Urinary bladder (tissue), 3 donors: ENCODE measurements at regions not wholly inside any gene's neighbourhood (a gene's known extent, or its start where the extent isn't known, plus 50 kb on each side); places are given as distances from the start of the nearest gene placed in this dataset.

Experiments used
- DNase-seq: peaks from one replicate; pipeline ENCODE4 v3.0.0-alpha.2; 2015; ENCODE audit errors: extremely low spot score
- H3K27ac ChIP-seq: one replicate; pipeline ENCODE4 v1.5.1; 2013; ENCODE audit warnings: low read depth, mild to moderate bottlenecking, moderate library complexity
- H3K36me3 ChIP-seq: one replicate; pipeline ENCODE4 v1.6.1; 2013; ENCODE audit warnings: mild to moderate bottlenecking, moderate library complexity; ENCODE audit not compliant: insufficient read depth
- H3K4me1 ChIP-seq: one replicate; pipeline ENCODE4 v1.6.1; 2013; ENCODE audit warnings: mild to moderate bottlenecking, moderate library complexity; ENCODE audit not compliant: insufficient read depth
- H3K4me3 ChIP-seq: one replicate; pipeline ENCODE4 v1.5.1; 2013; ENCODE audit warnings: low read depth, low read length
- WGBS: extraction: QIAGEN DNeasy Blood & Tissue Kit; methylation state at CpG from one replicate; pipeline ENCODE4 v1.1.7; 2013; 5-methylcytosine and 5-hydroxymethylcytosine counted together
- donor health status: healthy with polysubstance abuse.
- donor health status: healthy.

- Histone ChIP-seq H3K4me3 (no peak overlapping the region), H3K4me1 (no peaks in the 10 kb centered on the region), H3K27ac (no peak overlapping the region), H3K36me3 (no peaks in the 10 kb centered on the region)
- DNase-seq = no peak
- WGBS = 46% methylated on average over 2 of the region's 2 CpGs
Observed at GRCh38 chr1:241413386-241413785, 56.4 kb upstream of the RGS7 start.

GRCh38 chr1:241412646-241413045 is 55.6 kb upstream of the RGS7 start:
- H3K36me3 ChIP-seq = no peaks in the 10 kb centered on the region
- H3K27ac ChIP-seq = no peak overlapping the region
- no peak overlapping the region for H3K4me3 ChIP-seq
- DNase-seq = no peak
- 88% methylated on average over 4 of the region's 4 CpGs for WGBS
- no peaks in the 10 kb centered on the region for H3K4me1 ChIP-seq

DNA sequence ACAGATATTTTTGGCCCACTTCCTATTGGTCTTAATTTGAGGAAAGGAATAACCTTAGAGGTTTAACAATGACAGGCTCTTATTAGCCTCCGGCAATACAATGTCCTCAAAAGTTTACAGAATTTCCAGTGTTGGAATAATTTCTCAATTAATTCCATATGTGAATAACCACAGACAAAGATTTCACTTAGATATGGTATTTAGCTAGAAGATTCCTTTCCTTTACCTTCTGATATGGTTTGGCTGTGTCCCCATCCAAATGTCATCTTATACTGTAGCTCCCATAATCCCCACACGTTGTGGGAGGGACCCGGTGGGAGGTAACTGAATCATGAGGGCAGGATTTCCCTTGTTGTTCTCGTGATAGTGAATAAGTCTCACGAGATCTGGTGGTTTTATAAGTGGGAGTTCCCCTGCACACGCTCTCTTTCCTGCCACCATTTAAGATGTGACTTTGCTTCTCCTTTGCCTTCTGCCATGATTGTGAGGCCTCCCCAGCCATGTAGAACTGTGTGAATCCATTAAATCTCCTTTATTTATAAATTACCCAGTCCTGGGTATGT is 54.9 kb upstream of the RGS7 start:
- H3K36me3 ChIP-seq = no peaks in the 10 kb centered on the region
- no peaks in the 10 kb centered on the region for H3K4me1 ChIP-seq
- H3K4me3 ChIP-seq = no peak overlapping the region
- DNase-seq = no peak
- 68% methylated on average over 6 of the region's 6 CpGs for WGBS
- no peak overlapping the region for H3K27ac ChIP-seq

DNA sequence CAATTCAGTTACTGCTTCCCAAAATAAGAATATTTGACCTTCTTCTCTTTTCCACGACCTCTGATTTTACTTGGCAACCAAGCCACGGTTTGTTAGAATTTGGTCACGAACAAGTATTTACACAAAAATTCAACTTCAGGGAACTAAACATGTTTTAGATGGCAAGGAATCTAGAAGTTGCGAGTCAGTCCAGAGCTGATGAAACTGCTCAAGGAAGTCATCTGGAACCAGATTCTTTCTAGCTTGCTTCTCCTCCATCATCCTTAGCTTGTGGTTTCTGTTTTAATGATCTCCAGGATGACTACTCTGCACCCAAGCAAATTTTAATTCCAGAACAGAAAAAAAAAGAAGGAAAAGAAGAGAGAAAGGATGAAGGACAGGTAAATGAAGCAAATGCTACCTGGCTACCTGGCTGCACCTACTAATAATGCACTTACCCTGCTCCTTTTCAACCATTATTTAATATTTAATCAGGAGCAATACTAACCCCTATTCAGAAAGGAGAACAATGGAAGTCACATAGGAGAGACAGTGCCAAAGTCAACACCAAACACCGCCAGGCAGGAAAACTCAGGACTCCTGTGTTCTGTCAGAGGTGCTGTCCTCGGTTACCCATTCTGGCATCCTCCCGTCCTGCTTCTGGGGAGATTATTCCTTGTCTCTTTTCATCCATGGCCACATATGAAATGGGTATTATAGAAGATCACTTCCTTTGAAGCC is 54.2 kb upstream of the RGS7 start:
- DNase-seq = no peak
- H3K36me3 ChIP-seq = no peaks in the 10 kb centered on the region

GRCh38 chr1:241408170-241408569 is 51.2 kb upstream of the RGS7 start:
- H3K27ac ChIP-seq = no peak overlapping the region
- no peak overlapping the region for H3K4me3 ChIP-seq
- H3K4me1 ChIP-seq = no peaks in the 10 kb centered on the region
- no peaks in the 10 kb centered on the region for H3K36me3 ChIP-seq
- WGBS = 51% methylated on average over 3 of the region's 3 CpGs
- DNase-seq = no peak

More for the DNA sequence above, 54.2 kb upstream of the RGS7 start:
- no peaks in the 10 kb centered on the region for H3K4me1 ChIP-seq
- no peak overlapping the region for H3K4me3 ChIP-seq
- H3K27ac ChIP-seq = no peak overlapping the region
- WGBS = 79% methylated on average over 7 of the region's 7 CpGs
